ENCODE measurements at regions not wholly inside any gene's neighbourhood (a gene's known extent, or its start where the extent isn't known, plus 50 kb on each side); places are given as distances from the start of the nearest gene placed in this dataset.
A peak's percentile ranks its signal among the peaks of the same experiment; 100 is the strongest.

GRCh38 chr6:76222189-76222588, 149.7 kb upstream of the IMPG1 start:
- H3K27ac ChIP-seq = no peak overlapping the region

GRCh38 chr6:76221525-76221924, 149.1 kb upstream of the IMPG1 start:
- TF ChIP-seq, protein P1, sequence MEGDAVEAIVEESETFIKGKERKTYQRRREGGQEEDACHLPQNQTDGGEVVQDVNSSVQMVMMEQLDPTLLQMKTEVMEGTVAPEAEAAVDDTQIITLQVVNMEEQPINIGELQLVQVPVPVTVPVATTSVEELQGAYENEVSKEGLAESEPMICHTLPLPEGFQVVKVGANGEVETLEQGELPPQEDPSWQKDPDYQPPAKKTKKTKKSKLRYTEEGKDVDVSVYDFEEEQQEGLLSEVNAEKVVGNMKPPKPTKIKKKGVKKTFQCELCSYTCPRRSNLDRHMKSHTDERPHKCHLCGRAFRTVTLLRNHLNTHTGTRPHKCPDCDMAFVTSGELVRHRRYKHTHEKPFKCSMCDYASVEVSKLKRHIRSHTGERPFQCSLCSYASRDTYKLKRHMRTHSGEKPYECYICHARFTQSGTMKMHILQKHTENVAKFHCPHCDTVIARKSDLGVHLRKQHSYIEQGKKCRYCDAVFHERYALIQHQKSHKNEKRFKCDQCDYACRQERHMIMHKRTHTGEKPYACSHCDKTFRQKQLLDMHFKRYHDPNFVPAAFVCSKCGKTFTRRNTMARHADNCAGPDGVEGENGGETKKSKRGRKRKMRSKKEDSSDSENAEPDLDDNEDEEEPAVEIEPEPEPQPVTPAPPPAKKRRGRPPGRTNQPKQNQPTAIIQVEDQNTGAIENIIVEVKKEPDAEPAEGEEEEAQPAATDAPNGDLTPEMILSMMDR (IDR thresholded peaks at IDR 0.05) = no peak
- no peak for TF ChIP-seq ZFX (IDR thresholded peaks at IDR 0.05; ENCODE audit: borderline replicate concordance)

More at GRCh38 chr6:76222189-76222588, 149.7 kb upstream of the IMPG1 start:
- no peak for TF ChIP-seq ZFX (IDR thresholded peaks at IDR 0.05; ENCODE audit: borderline replicate concordance)

DNA sequence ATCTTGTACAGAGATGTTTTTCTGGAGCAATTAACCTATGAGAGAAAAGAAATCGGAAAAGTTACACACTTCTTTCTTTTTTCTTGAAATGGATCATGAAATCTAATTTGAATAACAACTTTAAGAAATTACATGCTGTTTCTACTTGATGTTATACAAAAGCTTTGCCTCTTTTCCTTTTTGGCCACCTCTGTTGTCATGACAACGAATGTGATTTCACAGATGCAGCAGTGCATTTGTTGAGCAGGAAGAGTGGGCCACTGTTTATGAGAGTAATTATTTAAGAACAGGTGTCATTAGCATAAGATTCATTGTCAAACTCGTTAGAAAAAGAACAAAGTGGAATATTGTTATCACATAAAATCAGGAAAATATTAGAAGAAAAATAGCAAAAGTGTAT, 148.3 kb upstream of the IMPG1 start:
- no peak overlapping the region for H3K27ac ChIP-seq
- TF ChIP-seq ZFX (IDR thresholded peaks at IDR 0.05; ENCODE audit: borderline replicate concordance) = no peak
- TF ChIP-seq, protein P1 (IDR thresholded peaks at IDR 0.05) = no peak

More at GRCh38 chr6:76221525-76221924, 149.1 kb upstream of the IMPG1 start:
- H3K27ac ChIP-seq = no peak overlapping the region

GRCh38 chr6:76217606-76218005, 145.1 kb upstream of the IMPG1 start:
- no peak overlapping the region for H3K27ac ChIP-seq
- TF ChIP-seq, protein P1 (IDR thresholded peaks at IDR 0.05) = no peak
- TF ChIP-seq ZFX (IDR thresholded peaks at IDR 0.05; ENCODE audit: borderline replicate concordance) = no peak

DNA sequence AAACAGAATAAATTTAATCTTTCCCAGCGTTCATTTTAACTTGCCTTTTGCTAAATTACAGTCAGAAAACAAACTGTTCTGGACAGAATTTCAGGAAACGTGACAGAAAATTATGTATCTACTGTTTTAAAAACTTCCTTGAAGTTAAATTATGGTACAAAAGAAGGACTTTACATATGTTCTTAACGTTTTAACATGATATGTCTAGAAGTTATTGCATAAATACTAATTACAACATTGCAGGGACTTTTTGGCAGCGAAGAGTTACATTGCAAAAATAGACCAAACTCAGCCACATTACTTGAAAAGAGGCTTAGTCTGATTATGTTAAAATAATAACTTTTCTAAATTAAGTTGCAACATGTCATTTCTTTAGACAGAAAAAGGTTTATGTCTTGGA, 142.1 kb upstream of the IMPG1 start:
- TF ChIP-seq ZFX (IDR thresholded peaks at IDR 0.05; ENCODE audit: borderline replicate concordance) = no peak
- TF ChIP-seq, protein P1 (IDR thresholded peaks at IDR 0.05) = no peak

GRCh38 chr6:76174722-76175121, 102.3 kb upstream of the IMPG1 start:
- no peak overlapping the region for H3K27ac ChIP-seq
- TF ChIP-seq, protein P1 (IDR thresholded peaks at IDR 0.05) = no peak
- no peak for TF ChIP-seq ZFX (IDR thresholded peaks at IDR 0.05; ENCODE audit: borderline replicate concordance)

More for the DNA sequence above, 142.1 kb upstream of the IMPG1 start:
- H3K27ac ChIP-seq = no peak overlapping the region

GRCh38 chr6:76166874-76167273, 94.4 kb upstream of the IMPG1 start:
- TF ChIP-seq, protein P1 (IDR thresholded peaks at IDR 0.05) = 0 out of 2 replicates have a peak, but pooled peaks have one; percentile 4
- TF ChIP-seq ZFX (IDR thresholded peaks at IDR 0.05; ENCODE audit: borderline replicate concordance) = no peak
- no peak overlapping the region for H3K27ac ChIP-seq

- no peak overlapping the region for H3K27ac ChIP-seq
- no peak for TF ChIP-seq ZFX (IDR thresholded peaks at IDR 0.05; ENCODE audit: borderline replicate concordance)
- TF ChIP-seq, protein P1 (IDR thresholded peaks at IDR 0.05) = no peak
These were observed 93.8 kb upstream of the IMPG1 start for GRCh38 chr6:76166297-76166696.

Data from 22Rv1 (cell line).